GM19438 (cell line): ENCODE measurements at regions not wholly inside any gene's neighbourhood (a gene's known extent, or its start where the extent isn't known, plus 50 kb on each side); places are given as distances from the start of the nearest gene placed in this dataset.
"Not testable (repeated sequence)": the region's sequence is repeated elsewhere in the genome, so short reads cannot be mapped to it uniquely, and the experiment has no call there.

Experiments
- ATAC-seq: cut with Tn5 transposase; IDR thresholded peaks from one replicate; pipeline ENCODE4 v1.9.1; 2021; ENCODE audit warnings: low read depth; ENCODE audit not compliant: unreplicated experiment

DNA sequence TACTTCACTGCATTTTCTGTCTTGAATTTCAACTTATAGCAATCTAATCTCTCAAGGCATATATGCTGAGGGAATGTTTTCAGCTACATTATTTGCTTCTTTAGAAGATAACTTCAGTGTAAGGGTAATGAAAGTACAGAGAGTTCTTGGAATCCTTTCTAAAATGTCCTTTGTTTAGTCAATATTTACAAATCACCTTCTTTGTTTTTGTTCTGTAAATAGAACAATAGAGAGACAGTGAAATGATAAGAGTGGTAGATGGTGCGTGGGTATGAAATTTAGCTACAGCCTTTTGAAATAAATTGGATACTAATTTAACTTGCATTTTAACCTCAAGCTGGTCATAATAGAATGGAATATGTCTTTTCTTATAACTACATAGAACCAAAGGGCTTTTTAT, 171.1 kb upstream of the MARCKS start:
- ATAC-seq = no peak

DNA sequence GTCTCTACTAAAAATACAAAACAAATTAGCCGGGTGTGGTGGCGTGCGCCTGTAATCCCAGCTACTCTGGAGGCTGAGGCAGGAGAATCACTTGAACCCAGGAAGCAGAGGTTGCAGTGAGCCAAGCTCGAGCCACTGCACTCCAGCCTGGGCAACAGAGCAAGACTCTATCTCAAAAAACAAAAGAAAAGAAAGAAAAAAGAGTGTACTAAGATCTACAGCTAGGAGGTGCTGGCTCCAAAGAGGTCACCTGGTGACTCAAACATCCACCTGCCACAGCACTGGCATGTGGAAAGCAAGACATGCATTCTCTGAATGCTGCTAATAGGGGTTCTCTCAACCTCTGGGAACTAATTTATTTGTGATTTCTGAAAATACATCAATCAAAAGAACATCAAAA, 167.5 kb upstream of the MARCKS start:
- ATAC-seq = not testable (repeated sequence)

DNA sequence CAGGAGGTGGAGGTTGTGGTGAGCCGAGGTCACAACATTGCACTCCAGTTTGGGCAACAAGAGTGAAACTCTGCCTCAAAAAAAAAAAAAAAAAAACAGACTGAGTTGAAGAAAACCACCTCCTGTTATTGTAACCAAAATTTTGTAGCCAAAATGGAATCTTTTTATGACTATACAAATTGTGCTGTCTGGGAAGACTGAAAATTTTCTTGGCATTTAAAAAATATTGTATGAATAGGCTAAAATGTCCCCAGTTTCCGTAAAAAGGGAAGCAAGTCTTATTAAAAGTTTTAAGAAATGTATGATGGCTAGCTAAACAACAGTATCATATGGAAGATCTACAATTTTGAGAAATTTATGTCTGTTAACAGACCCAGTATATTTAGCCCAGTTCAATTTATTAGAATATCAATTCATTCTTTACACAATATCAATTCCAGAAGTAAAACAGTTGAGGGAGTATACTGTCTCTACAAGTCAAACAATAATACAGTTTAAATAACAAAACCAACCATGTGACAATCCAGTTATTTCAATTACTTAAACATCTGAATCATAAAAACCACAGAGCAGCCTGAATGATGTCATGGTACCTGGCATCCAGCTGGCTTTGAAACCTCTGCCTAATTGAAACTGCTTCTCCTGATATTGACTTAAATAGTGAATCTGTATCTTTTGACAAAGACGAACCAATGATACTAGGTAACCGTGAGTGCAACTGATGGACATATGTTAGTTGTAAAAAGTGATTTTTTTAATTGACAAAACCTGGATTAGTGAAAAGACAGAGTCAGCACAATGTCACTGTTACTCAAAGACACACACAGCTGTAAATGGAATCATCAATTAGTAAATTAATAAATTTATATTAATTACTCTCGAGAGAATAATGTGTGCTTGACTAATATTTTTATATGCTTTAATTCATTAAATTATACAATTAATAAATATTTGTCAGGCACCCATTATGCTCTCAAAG, 166.6 kb upstream of the MARCKS start:
- ATAC-seq = no peak

DNA sequence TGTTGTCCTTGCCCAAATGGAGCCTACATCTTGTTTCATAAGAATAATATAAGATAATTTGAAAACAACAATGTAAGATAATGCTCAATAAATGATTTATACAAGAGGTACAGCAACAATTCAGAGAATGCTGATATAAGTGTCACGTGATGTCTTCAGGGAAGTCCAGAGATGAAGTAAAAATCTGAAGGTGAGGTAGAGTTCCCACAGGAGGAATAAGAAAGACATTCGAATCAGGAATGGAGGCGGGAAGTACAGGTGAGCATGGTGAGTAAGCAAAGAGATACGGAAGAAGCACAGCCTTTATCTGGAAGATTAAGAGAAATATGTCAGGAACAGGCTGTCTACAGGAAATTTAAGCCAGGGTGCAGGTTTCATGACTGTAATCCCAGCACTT, 165.9 kb upstream of the MARCKS start:
- no peak for ATAC-seq

DNA sequence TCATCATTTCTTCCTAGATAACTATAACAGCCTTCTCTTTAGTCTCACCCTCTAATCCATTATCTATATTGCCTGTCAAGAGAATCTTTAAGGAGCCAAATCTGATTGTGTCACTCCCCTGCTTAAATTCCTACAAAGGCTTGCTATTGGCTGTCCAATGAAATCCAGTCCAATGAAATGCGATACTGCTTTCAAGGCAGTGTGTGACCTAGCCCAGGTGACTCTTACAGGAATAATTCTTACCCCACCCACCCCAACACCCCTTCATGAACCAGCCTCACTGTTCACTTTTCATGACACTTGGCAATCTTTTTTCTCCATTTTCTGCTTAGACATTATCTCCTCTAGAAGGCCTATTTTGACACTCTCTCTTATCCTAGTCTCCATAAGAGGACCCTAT, 163.3 kb upstream of the MARCKS start:
- ATAC-seq = no peak

DNA sequence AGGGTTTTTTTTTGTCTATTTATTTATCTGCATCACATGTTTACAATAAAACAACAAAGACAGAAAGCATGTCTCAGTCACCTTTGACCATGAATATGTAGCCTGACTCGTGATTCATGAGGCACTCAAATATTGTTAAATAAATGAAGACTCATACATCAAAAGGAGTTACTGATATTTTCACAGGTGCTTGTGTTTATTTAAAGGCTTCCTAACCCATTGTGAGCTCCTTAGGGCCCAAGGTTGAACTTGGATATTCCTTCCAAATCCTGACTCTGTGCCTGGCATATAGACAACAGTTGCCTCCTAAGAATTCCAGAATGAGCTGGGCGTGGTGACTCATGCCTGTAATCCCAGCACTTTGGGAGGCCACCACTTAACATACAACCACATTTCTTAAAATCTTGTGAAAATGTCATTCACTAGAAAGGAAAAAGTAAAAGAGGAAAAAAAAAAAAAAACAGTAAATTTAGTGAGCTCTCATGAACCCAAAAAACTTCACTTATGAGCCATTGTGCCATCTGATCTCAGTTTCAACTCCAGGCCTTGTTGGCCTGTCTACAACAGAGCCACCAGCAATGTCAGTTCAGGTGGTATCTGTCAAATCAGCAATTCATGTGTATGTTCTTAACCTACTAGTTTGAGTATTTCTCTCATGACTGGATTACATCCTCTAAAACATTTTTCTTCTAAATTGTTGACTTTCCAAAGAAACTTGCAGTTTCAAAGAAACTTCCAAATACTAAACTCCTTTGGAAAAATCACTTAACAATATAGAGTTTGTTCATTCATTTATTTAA, 162.7 kb upstream of the MARCKS start:
- no peak for ATAC-seq

DNA sequence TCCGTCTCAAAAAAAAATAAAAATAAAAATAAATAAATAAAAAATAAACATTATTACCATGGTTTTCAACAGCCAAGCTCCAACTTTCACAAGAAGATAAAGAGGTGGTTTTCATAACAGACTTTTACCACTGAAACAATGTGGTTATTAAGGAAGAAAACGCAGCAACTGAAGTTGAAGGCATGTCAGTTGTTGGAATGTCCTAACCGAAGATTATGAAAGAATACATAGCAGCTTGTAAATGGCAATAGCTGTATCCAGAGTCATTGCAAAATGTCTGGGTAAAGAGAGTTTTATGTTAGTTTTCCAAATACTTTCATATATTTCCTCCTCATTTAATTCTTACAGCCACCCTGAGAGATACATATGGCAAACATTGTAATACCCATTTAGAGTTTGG, 161.6 kb upstream of the MARCKS start:
- ATAC-seq = no peak

DNA sequence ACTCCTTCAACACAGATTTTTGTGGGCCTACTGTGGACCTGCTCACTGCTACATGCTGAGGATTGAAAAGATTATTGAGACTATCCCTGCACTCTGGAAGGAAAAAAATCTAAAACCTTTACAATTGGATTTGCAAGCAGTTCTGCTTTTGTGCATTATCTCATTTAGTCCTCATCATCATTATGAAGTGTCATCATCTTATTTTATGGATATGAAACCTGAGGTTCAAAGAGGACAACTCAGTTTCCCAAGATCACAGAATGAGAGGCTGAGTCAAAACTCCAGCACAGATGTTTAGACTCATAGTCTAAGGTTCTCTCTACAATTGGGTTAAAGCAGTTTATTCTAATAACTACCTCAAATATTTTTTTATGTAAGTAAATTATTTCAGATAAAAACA, 160.2 kb upstream of the MARCKS start:
- no peak for ATAC-seq

DNA sequence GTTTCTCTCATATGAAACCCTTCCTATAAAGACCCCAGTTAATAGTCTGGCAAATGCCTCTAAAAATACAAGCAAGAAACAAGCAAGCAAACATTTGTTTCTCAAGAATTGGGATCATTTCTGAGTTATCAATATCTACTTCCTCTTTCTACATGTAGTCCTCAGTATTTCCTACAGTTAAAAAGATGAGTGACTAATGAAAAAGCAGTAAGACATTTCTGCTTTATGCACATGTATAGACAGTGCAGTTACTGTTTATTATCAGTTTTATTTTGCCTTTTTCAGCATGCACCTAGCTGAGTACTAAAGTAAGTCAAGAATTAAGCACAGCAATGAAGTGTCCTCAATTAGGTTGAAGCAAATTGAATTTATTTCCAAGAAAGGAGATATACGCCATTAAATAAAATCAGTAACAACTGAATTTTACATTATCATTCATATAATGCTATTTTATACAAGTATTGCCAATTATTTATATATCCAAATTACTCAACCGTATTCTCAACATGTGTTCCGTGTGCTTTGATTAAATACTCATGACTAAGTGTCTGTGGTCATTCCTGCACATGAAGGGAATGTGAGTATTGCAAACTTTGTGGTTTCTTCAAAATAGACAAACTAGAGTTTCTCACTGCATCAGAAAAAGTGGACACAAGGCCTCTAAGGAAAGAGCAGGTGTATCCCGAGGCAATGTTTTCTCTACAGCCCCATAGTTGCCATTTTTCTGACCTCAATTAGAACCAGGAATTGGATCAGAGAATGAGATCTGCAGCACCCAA, 159.3 kb upstream of the MARCKS start:
- ATAC-seq = no peak

DNA sequence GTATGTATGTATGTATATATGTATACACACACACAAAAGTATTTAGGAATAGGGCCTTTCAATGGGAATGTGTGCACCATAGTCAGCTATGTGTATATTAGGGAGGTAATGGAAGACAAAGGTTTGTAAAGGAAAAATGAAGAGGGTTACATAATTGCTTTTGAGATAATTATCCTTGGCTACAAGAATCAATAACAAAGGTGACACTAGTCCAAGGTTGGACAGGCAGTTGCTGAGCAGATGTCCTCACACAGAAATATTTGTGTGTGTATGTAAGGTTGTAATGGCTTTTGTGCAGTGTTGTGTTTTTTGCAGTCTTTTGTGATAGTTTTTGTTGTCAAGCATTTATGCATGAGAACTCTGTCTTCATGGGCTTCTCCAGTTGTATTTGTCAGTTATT, 157.9 kb upstream of the MARCKS start:
- no peak for ATAC-seq

DNA sequence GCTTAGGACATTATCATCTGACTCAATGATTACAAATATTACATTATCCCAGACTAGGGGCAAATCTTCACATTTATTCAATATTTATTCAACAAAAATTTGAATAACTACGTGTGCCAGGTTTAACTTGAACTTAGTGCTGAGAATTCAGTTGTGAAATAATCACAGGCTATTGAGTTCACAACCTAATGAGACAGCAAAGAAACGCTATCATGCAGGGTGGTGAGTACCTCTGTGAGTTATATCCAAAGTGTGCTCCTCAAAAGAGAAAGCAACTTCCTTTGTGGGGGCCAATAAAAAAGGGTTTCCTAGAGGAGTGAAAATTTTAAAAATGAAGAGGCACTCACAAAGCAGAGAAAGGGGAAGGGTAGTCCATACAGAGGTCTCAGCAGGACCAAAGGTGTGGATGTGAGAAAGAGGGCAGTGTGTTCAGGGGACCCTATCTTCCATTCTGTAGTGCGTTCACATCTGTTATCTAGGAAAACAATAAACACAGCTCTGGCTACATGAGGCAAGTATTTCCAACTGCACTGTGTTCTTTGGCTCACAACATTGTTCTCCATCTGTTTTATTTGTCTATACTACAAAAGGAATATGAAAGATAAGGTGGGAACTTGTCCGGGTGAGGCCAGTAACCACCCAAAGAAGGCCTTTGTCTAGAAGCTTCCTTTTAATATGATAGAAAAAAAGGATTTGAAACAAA, 155.4 kb upstream of the MARCKS start:
- ATAC-seq = no peak

DNA sequence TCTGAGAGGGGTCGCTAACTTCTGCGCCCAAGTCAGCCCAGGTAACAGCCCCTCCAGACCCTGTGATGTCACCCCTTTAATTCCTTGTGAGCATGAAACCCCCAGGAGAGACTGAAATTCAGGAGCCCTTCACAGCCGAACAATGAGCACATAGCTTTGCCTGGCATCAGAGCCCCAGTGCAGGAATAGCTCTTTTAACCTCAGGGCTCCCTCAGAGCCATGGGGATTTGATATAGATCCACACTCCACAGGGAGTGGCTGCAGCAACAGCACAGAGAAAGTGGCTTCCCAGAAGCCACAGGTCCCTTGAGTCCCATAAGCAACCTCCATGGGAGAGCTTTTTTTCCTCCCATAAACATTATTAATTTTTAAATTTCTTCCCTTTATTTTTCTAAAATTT, 150.0 kb upstream of the MARCKS start:
- ATAC-seq = no peak

DNA sequence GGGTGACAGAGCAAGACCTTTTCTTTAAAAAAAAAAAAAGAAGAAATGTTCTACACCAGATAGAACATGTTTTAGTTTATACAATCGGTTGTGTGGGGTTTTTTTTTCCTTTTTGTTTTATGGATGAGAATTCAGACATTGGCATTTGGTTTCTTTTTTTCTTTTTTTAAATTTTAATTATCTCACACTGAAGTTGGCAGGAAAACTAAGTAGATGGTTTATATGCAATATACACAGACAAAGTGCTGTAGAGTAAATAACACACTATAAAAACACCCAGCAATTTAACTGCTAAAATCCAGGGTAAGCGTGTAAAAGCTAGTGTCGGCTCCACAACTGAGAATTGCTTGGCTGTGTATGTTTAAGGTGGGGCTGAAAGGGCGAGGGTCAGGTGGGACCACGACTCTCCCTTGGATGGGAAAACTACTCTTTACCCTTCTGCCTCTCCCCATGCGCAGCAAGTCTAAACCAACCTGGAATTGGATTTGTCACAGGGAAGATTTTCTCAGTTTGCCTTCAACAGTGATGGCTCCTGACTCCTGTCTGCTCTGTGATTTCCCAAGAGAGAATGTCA, 147.1 kb upstream of the MARCKS start:
- ATAC-seq = no peak

DNA sequence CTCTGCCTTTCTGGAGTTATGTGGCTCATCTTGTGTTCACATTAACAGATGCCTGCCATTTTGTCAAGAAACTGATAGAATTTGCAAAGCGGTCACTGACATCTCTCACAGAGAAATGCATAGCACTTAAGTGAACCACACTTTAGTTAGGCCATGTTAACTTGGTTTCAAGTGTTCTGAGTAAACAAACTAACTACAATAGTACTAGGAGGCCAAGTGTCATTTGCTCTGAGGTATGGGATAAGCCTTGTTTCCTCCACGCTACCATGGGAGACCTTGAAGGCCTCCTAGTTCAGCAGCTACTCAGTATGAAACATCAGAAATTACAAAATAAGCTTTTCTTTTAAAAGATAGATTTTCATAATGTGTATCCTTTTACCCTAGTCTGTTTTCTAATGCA, 143.5 kb upstream of the MARCKS start:
- ATAC-seq = no peak

DNA sequence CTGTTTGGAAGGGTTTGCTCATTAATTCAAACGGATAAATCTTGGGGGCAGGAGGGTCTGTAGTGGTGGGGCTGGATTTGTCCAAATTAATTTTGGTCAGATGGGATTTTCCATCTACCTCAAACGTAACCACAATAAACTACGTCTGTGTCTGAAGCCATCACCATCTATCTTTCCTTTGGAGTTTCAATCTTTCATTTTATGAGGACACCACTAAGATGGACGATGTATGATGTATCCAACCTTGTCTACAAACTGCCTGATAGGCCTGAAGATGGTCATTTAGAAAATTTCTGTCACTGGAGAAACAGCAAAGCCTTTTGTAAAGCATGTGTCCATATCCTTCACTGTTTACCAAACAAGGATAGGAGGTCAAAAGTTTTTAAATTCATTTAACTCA, 138.6 kb upstream of the MARCKS start:
- ATAC-seq = no peak

DNA sequence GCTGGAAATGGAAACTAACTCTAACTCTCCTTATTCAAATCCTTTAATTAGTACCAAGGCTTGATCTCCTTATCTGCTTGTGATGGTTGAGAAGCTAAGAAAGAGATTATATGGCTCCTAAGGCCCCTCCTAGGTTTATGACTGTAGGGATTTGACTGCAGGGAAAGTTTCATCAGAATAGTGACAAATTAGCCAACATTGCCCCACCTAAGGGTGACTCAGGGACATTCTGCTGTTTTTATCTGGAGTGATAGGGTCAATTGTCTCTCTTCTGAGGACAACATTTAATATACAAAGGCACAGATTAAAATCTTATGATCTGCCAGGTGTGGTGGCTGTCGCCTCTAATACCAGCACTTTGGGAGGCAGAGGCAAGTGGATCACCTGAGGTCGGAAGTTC, 138.1 kb upstream of the MARCKS start:
- ATAC-seq = no peak

DNA sequence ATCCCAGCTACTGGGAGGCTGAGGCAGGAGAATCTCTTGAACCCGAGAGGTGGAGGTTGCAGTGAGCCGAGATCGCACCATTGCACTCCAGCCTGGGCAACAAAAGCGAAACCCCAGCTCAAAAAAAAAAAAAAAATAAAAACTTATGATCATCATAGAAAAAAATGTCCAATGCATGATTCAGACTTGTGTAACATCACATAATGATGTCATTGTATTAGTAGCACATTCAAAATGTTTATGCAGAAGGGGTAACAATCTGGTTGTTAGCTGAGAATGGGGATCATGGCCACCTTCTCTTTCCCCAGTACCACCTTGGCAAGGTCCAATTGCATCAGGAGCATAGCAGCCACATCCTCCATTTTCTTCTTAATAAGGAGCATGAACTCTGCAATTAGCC, 137.6 kb upstream of the MARCKS start:
- ATAC-seq = no peak

DNA sequence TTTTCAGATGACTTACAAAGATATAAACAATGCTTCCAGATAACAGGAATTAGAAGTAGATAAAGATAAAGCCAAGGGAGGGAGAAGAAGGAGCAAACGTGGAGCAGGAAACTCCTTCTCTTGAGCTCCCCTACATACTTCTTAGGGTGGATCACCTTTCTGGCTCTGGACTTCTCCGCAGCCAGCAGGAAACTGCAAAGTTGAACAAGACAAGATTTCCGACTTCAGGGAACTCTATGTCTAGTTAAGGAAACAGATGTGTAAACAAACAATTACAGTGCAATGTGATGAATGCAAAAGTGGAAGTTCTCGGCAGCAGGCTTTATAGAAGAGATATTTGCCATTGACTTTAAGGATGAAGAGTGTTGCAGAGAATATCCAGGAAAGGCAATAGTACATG, 134.0 kb upstream of the MARCKS start:
- ATAC-seq = no peak

DNA sequence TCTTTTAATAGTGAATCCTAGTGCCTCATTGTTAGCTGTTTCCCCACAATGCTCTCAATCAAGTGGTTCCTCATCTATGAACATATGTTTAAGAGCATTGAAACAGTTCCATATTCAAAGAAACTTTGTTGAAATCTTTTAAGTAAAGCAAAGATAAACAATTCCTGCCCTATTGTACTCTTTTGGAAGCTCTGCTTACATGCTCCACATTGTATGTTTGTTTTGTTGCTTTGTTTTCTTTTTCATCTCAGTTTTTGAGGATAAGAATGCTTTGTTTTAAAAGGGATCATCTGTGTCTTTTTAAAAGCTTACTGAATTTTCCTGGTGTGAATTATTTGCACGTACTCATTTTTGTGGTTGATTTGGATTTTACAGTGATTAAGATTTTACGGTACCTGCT, 132.2 kb upstream of the MARCKS start:
- not testable (repeated sequence) for ATAC-seq

DNA sequence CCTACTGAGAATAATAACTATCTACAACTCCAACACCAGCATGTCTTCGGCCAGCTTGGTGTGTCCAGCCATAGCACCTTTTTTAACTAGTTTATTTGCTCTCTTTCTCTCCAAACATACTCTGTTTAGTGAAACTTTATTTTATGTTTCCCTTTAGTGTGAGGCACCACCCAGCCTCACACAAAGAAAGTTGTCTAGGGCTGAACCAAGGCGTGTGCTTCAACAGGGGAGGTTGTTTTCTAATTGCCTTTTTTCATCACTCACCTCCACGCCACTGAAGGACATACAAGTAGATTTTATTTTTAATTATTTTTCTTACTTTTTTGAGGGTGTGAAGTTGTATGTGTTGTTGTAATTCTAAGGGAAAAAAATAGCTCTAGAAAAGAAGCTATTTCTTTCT, 125.6 kb upstream of the MARCKS start:
- no peak for ATAC-seq
